PC-3 (cell line): ENCODE measurements at regions not wholly inside any gene's neighbourhood (a gene's known extent, or its start where the extent isn't known, plus 50 kb on each side); places are given as distances from the start of the nearest gene placed in this dataset.
"Not testable (repeated sequence)": the region's sequence is repeated elsewhere in the genome, so short reads cannot be mapped to it uniquely, and the experiment has no call there.

Source experiments
- EZH2 ChIP-seq: fragments of 300-600 bp; sonication (generic); IDR thresholded peaks from one replicate; pipeline ENCODE4 v1.6.1; 2017; ENCODE audit warnings: antibody characterized with exemption, mild to moderate bottlenecking, low read length; ENCODE audit not compliant: unreplicated experiment
- TF ChIP-seq, protein P1 (sequence below): fragments of 300-600 bp; sonication (generic); conservative IDR thresholded peaks from 2 replicates; pipeline ENCODE4 v1.5.1; 2017; ENCODE audit warnings: antibody characterized with exemption, low read depth, mild to moderate bottlenecking, low read length

DNA sequence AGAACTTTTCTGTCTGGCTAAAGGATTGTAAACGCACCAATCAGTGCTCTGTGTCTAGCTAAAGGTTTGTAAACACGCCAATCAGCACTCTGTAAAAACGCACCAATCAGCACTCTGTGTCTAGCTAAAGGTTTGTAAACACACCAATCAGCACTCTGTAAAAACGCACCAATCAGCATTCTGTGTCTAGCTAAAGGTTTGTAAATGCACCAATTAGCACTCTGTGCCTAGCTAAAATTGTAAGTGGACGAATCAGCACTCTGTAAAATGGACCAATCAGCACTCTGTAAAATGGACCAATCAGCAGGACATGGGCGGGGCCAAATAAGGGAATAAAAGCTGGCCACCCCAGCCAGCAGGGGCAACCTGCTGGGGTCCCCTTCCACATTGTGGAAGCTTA lies 134.1 kb downstream of the PSAT1 start:
- TF ChIP-seq, protein P1, sequence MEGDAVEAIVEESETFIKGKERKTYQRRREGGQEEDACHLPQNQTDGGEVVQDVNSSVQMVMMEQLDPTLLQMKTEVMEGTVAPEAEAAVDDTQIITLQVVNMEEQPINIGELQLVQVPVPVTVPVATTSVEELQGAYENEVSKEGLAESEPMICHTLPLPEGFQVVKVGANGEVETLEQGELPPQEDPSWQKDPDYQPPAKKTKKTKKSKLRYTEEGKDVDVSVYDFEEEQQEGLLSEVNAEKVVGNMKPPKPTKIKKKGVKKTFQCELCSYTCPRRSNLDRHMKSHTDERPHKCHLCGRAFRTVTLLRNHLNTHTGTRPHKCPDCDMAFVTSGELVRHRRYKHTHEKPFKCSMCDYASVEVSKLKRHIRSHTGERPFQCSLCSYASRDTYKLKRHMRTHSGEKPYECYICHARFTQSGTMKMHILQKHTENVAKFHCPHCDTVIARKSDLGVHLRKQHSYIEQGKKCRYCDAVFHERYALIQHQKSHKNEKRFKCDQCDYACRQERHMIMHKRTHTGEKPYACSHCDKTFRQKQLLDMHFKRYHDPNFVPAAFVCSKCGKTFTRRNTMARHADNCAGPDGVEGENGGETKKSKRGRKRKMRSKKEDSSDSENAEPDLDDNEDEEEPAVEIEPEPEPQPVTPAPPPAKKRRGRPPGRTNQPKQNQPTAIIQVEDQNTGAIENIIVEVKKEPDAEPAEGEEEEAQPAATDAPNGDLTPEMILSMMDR = not testable (repeated sequence)
- TF ChIP-seq EZH2 = not testable (repeated sequence)
